ENCODE measurements at regions not wholly inside any gene's neighbourhood (a gene's known extent, or its start where the extent isn't known, plus 50 kb on each side); places are given as distances from the start of the nearest gene placed in this dataset.

- no peak for DNase-seq (ENCODE audit: low read depth, low spot score)
Observed at GRCh38 chr16:52235186-52235585, 311.8 kb downstream of the TOX3 start.

GRCh38 chr16:52234626-52235025 is 312.3 kb downstream of the TOX3 start:
- no peak for DNase-seq (ENCODE audit: low read depth, low spot score)

DNA sequence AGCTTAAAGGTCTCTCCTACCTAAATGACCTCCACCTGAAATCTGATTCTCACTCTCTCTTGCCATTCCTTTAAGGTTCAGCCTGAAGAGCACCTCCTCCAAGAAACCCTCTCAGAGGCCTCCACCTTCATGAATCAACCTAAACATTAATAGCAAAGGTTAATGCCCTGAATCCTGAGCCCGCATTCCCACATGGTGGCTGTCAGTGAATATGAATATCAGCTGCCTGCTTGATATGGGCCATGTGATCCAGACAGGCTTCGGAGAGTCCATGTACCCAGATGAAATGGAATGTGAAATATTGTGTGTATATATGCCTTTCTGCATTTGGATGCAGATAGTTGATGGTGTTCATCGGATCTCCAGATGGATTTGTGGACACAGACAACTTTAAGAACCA is 317.5 kb downstream of the TOX3 start:
- no peak for DNase-seq (ENCODE audit: low read depth, low spot score)

- no peak for DNase-seq (ENCODE audit: low read depth, low spot score)
Observed at GRCh38 chr16:52227851-52228250, 319.1 kb downstream of the TOX3 start.

- no peak for DNase-seq (ENCODE audit: low read depth, low spot score)
Observed at GRCh38 chr16:52212841-52213240, 334.1 kb downstream of the TOX3 start.

DNA sequence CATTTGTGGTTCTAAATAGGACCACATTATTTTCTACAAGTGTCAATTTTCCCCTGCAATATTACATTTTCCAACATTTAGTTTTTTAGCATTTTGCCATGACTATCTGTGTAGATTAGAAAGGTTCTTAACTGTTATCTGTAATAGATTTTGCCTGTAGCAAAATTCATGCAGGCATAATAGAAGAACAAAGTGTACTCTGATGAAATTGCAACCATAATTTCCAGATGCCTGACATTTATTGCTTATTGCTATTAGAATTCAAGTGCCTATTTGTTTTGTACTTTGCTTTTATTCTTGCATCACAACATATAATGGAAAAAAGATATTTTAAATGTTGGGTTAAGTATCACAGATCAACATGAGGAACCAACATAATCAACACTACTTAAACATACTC is 337.7 kb downstream of the TOX3 start:
- DNase-seq (ENCODE audit: low read depth, low spot score) = no peak

GRCh38 chr16:52203096-52203495 is 343.8 kb downstream of the TOX3 start:
- DNase-seq (ENCODE audit: low read depth, low spot score) = no peak

GRCh38 chr16:52193441-52193840 is 353.5 kb downstream of the TOX3 start:
- no peak for DNase-seq (ENCODE audit: low read depth, low spot score)

DNA sequence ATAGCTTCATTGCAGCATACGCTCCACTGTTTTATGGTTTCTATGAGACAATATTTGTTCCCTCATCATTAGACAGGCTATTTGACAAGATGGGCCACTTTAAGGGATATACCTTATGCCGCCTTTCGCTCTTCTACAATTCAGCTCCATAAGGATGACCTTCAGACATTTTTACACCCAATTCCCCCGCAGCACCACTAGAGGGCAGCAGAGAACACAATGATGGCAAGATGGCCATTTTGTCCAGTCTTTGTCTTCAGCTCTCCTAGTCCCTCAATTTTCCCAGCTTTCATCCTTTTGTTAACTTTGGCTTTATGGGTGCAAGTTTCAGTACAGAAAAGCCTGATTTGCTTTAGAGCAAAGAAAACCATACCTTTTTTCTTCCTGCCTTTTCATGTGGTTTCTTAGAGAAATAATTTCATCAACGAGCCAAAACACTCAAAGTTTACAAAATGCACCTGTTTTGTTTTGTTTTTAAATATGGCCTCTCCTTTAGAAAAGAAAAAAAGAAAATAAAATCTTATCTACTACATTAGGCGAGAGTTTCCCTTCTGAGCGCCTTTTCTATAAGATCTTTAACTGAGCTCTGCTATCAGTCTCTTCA is 355.3 kb downstream of the TOX3 start:
- DNase-seq (ENCODE audit: low read depth, low spot score) = peak; percentile 21

- no peak for DNase-seq (ENCODE audit: low read depth, low spot score)
Observed at GRCh38 chr16:52184336-52184735, 362.6 kb downstream of the TOX3 start.

DNA sequence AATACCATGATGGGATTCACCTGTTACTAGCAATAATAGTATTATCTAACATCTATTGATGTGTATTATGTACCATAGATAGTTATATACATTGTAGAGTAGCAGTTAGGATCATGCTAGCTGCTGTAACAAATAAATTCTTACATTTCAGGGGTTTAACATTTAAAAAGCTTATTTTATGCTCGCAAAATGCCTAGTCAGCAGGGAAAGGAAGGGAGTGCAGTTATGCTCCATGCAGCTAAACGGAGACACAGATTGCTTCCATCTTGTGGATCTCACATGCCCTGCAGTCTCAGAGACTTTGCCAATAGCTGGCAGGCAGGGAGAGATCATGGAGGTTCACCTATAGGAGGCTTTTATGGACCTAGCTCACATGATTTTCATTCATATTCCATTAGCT is 364.1 kb downstream of the TOX3 start:
- no peak for DNase-seq (ENCODE audit: low read depth, low spot score)

GRCh38 chr16:52174168-52174567 is 372.8 kb downstream of the TOX3 start:
- DNase-seq (ENCODE audit: low read depth, low spot score) = no peak

GRCh38 chr16:52171481-52171880 is 375.5 kb downstream of the TOX3 start:
- no peak for DNase-seq (ENCODE audit: low read depth, low spot score)

DNA sequence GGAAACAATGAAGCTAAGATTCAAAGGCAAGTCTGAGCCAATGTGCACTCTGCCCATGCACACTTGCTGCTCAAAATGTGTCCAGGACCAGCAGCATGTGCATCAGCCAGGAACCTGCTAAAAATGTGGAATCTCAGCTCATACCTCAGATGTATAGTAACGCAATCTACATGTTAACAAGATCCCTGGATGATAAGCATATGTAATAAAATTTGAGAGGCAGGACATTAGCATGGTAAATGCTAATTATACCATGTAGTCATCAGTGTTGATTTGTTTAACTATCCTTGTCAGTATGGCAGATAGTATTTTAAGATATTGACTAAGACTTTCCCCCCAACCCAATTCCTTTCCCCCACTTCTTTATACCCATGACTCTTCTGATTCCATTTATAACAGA is 379.6 kb downstream of the TOX3 start:
- no peak for DNase-seq (ENCODE audit: low read depth, low spot score)

DNA sequence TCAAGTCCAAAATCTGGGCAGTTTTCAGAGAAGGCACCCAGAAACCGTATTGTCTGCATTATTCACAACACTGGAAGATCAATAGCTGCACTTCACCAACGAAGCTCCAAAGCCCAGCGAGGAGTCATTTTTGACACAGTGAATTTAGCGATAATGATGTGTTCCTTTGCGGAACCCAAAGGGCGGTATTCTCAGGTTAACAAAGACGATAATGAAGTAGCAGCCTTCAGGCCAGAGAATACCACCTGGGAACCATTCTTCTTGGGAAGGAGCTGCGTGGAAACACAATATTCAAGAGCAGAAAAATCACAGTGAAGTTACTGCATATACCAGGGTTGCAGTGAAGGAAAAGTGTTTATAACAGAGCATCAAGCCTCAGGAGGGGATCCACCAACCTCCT is 381.0 kb downstream of the TOX3 start:
- DNase-seq (ENCODE audit: low read depth, low spot score) = no peak

- no peak for DNase-seq (ENCODE audit: low read depth, low spot score)
Observed at GRCh38 chr16:52149003-52149402, 397.9 kb downstream of the TOX3 start.

DNA sequence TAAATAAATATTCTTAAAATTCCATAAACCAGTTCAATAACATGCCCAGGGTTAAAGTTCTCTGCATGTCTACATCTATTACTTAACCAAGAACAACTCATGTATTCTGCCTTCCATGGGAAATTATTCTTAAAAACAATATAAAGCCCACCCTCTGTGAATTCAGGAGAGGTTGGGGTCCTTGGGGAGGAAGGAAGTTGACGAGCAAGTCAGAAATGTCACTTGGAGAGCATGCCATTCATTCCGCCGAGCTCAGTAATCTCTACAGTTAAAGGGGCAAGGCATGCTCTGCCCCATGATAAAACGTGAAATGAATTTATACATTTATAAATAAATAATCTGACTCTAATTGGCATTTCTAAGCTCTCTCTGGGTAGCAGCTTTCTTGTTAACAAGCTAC is 405.1 kb downstream of the TOX3 start:
- no peak for DNase-seq (ENCODE audit: low read depth, low spot score)

- DNase-seq (ENCODE audit: low read depth, low spot score) = no peak
Observed at GRCh38 chr16:52128361-52128760, 418.6 kb downstream of the TOX3 start.

DNA sequence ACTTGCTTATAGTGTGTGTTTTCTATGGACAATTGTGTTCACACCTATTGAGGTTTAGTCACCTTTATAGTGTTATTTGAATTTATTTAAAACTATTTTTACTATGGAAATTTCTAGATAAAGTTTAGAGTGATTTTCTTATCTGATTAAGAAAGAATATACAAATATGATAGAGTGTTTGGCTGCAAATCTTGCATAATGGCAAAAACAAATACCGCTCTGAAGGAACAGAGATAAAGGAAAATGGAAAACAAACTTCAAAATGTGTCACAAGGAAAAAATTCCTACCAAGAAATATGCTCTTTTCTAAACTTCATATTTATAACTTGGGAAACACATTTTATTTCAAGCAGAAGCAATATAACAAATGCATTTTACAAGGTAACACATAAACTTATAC is 423.1 kb downstream of the TOX3 start:
- no peak for DNase-seq (ENCODE audit: low read depth, low spot score)

DNA sequence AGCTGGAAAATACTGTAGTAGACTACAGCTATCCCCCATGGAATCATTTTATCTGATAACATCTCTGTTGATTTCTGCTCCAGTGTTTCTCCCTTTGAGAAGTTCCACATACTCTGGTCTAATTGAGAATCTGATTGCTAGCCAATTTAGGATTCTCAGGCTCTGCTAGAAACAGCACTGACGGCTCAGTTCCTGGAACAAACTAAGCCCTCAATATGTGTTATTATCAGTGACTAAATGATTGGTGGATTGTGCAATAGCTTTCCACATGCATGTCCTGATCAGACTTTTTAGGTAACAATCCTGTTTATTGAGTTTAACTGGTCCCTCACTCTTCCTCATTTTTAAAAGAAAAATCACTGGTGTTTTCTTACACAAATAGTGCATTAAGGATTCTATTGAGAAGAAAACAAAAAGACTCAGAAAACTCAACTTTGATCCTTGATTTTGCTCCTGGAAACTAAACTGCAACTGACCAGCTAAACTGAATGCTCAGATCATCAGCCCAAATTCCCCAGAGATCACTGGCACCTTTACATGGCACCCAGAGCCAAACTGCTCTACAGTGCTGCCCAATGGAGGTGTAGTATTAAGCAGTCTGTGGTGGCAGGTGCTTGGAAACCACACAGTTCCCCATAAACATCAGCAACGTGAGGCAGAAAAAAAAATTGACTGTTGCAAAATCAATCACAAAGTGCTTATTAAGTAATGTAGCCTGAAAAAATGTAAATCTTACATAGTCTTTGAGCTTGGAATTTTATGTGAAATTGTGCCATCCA is 423.7 kb downstream of the TOX3 start:
- no peak for DNase-seq (ENCODE audit: low read depth, low spot score)

GRCh38 chr16:52117171-52117570 is 429.8 kb downstream of the TOX3 start:
- no peak for DNase-seq (ENCODE audit: low read depth, low spot score)

DNA sequence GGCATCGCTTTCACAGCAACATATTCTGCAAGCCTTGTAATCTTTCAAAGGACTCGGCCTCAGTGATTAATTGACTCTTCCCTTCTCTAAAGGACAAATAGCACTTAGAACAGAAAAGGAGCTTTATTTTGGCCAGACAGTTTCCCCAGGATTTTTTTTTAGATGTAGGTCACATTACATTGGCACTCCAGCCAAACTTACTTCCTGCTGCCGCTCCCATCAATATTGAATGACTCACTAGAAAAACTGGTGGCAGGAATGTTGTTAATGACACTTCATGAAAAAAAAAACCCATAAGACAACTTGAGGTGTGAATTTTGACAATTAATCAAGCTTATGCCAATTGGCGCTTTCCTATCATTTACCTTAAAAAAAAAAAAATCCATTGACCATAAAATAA is 432.6 kb downstream of the TOX3 start:
- DNase-seq (ENCODE audit: low read depth, low spot score) = no peak

- DNase-seq (ENCODE audit: low read depth, low spot score) = no peak
Observed at GRCh38 chr16:52113533-52114183, 433.3 kb downstream of the TOX3 start.
